ENCODE measurements at regions not wholly inside any gene's neighbourhood (a gene's known extent, or its start where the extent isn't known, plus 50 kb on each side); places are given as distances from the start of the nearest gene placed in this dataset.

DNA sequence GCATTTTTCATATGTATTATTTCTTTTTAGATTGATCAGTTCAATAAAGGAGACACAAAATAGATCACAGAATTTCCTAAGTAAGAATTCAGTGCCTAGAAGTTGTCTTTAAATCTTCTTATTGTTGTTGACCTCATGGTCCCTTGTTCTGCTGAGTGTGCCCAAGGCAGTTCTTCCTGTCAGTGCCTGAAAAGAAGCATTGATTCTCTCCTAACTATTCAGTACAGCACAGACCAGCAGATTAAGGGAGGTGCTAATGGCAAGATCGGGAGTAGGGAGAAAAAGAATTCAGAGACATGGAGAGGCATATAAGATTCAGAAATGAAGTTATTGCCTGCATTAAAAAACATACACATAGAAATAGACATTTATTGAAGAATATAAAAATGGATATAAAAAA is 180.5 kb upstream of the PCDH9 start (continued):
- TF ChIP-seq, protein P1, sequence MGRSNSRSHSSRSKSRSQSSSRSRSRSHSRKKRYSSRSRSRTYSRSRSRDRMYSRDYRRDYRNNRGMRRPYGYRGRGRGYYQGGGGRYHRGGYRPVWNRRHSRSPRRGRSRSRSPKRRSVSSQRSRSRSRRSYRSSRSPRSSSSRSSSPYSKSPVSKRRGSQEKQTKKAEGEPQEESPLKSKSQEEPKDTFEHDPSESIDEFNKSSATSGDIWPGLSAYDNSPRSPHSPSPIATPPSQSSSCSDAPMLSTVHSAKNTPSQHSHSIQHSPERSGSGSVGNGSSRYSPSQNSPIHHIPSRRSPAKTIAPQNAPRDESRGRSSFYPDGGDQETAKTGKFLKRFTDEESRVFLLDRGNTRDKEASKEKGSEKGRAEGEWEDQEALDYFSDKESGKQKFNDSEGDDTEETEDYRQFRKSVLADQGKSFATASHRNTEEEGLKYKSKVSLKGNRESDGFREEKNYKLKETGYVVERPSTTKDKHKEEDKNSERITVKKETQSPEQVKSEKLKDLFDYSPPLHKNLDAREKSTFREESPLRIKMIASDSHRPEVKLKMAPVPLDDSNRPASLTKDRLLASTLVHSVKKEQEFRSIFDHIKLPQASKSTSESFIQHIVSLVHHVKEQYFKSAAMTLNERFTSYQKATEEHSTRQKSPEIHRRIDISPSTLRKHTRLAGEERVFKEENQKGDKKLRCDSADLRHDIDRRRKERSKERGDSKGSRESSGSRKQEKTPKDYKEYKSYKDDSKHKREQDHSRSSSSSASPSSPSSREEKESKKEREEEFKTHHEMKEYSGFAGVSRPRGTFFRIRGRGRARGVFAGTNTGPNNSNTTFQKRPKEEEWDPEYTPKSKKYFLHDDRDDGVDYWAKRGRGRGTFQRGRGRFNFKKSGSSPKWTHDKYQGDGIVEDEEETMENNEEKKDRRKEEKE (IDR thresholded peaks at IDR 0.05; ENCODE audit: borderline replicate concordance in 1 of 2, control insufficient read depth in 1 of 2, low read depth in 2 of 2, low read length in 1 of 2), result no peak
- TF ChIP-seq SRSF3 (IDR thresholded peaks at IDR 0.05; ENCODE audit: insufficient read depth, low read length) (no peak), HNRNPL (IDR thresholded peaks at IDR 0.05; ENCODE audit: low read depth, low read length) (no peak), EWSR1 (IDR thresholded peaks at IDR 0.05; ENCODE audit: borderline replicate concordance, low read depth, partially characterized antibody) (no peak), ZNF23 (CRISPR knock-in tag; IDR thresholded peaks at IDR 0.05) (no peak), SAP30 (IDR thresholded peaks at IDR 0.05; ENCODE audit: borderline replicate concordance, insufficient read depth, low read depth, low read length, poor library complexity, severe bottlenecking) (no peak), CREM (IDR thresholded peaks at IDR 0.05; ENCODE audit: low read depth) (no peak), HMG20A (CRISPR knock-in tag; conservative IDR thresholded peaks at IDR 0.05) (no peak), ZNF354B (CRISPR knock-in tag; IDR thresholded peaks at IDR 0.05) (no peak), POLR2AphosphoS5 (IDR thresholded peaks at IDR 0.05; ENCODE audit: control insufficient read depth, insufficient read depth, low read depth, low read length) (no peak), PYGO2 (tag; IDR thresholded peaks at IDR 0.05) (no peak)

Data from K562 (cell line).